Stimulated activated naive CD4-positive, alpha-beta T cell (primary cell): ENCODE measurements at regions not wholly inside any gene's neighbourhood (a gene's known extent, or its start where the extent isn't known, plus 50 kb on each side); places are given as distances from the start of the nearest gene placed in this dataset.

Experiments used
- DNase-seq, 6 experiments: peaks; one replicate each; lab custom pipeline; 2025; lab: John Stamatoyannopoulos, UW

DNA sequence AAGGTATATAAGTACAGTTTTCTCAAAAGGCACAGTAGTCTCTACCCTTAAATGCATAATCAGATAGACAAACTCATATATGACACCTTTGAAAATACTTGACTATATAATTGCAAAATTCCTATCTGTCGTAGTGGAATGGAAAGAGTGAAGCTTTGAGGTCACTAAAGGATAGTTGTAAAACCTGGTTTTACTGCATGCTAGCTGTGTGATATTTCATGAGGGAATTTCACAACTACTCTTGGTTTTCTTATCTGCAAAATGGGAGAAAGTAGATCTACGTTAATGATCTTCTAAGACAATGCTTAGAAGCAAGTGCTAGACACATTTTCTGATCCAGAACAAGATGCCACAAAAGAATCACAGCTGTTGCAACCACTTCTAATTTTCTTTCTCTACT, 332.2 kb downstream of the AASDHPPT start:
- no peak for DNase-seq

DNA sequence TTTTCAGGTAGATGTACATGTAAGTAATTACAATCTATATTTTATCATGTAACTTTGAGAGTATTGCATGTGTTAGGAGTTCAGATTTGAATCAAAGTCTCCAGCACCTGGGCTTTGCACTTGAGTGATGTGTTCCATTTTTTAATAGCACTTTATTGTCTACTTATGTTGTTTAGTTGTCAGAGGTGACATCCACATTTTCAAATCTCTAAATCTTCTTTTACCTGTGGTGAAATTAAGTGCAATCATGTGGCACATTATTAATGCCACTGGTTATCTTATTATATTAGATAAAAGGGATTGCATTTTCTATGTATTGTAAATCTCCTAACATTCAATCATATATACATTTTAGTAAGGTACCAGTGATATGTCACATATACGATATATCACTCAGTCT, 333.4 kb downstream of the AASDHPPT start:
- DNase-seq, result no peak

GRCh38 chr11:106413222-106413621, 335.8 kb downstream of the AASDHPPT start:
- DNase-seq, result no peak

GRCh38 chr11:106415510-106415909, 338.0 kb downstream of the AASDHPPT start:
- DNase-seq, result no peak

- DNase-seq, result no peak
Observed at GRCh38 chr11:106418791-106419190, 341.3 kb downstream of the AASDHPPT start.

DNA sequence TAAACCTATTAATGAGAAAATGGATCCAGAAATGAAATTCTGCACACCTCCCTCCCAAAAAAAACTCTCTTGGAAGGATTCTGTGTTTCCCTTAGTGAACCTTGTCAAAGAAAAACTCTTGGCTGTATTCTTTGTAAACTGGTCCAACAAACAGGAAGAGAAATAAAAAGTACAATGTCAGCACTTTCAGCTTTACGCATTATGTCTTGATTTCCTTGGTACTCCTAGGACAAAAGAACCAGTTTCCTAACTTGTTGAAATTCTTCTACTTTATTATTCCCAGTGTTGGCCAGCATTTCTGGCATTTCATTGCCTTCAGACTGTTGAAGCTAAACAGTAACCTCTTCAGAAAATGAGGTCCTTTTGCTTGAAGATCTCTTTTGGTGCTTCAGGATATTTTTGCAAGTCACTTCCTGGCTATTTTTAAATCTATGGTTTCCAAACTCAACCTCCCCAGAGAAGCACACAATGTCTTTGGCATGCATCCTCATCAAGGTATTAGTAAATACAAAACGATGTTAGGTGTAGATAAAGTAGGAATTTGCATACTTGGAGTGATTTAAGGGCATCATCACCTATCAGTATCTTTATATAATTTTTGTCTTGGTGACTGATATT, 342.7 kb downstream of the AASDHPPT start:
- no peak for DNase-seq

DNA sequence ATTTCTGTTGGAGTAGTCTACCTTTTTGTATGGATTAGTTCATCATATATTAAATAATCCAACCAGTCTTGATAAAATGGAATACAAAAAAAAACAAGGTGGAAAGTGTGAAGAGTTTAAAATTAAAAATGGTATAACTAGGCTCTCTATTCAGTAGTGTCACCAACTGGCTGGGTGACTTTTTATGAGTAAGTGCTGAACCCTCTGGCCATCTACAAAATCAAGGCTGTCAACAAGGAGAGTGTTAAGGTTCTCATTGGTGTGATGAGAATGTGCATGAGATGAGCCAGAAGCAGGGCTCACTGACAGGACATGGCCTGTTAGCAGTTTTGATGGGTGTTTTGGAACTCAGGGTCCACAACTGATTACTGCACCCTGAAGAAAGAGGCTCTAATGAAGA, 343.2 kb downstream of the AASDHPPT start:
- DNase-seq, result no peak

GRCh38 chr11:106421676-106422292, 344.3 kb downstream of the AASDHPPT start:
- no peak for DNase-seq

- no peak for DNase-seq
Observed at GRCh38 chr11:106422583-106422982, 345.1 kb downstream of the AASDHPPT start.

DNA sequence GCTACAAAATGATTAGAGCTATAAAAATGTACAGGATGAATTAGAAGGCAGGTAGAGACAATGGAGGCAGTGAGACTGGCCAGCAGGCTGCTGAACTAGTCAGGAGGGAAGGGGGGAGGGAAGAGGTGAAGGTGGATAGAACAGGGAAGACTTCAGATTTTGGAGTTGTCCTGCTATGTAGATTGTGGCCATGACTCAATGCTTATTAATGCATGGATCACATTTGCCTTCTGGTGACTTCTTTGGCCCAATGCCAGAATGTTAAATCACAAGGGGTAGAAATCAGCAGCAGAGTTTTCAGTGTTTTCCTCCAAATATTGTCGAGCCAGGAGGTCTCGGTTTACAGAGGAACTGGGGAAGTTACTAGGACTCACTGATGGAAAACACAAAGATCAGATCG, 346.6 kb downstream of the AASDHPPT start:
- no peak for DNase-seq

DNA sequence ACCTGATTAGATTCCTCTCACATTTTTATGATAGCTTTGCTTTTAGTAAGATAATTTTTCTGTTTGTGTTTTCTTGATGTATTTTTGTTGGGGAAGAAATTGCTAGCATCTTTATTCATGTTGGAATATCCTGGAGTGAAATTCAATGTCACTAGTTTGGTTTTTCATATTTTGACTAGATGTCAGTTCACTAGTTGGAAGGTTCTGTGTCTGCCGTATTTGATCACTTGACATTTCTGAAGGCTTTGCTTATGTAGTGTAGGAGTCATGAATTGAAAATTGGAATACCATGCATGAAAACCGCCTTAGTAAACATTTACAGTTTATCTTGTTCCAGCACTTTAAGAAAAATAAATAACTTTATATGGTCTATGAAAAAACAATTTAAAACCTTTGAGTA, 348.4 kb downstream of the AASDHPPT start:
- DNase-seq, result no peak

DNA sequence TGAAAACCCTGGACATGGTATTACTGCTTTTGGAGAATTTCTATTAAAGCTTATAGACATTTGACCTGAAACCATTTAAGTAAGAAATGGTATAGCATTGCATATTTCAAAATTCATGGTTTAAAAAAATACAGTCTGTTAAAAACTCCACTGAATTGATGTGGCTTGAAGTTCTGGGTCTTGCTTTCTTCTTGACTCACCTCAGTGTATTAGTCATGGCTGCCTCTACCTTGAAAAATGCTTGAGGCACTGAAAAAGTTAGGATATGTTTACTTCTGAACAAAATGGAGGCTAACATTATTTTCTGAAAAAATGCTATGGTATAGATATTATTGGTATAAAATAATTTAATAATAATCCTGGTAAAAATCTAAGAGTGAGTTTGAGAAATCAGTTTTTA, 349.2 kb downstream of the AASDHPPT start:
- no peak for DNase-seq

- no peak for DNase-seq
Observed at GRCh38 chr11:106427736-106428135, 350.3 kb downstream of the AASDHPPT start.

DNA sequence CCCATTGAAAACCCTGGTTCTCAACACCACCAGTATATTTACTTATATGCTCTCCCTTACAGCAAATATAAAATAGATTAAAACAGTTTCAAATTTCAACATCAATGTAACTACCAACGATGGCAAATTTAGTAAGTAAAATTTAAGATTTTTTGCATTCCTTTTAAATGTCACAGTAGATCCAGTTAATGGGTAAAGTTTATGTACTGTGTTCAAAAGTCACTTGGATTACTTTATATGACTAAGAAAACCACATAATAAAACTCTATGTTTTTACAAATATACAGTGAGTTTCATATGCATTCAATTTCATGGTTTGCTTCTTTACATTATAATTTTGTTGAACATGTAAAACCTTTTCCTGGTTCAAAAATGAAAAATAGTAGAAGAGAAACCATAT, 364.6 kb downstream of the AASDHPPT start:
- DNase-seq, result no peak

- DNase-seq, result no peak
Observed at GRCh38 chr11:106446302-106446701, 368.8 kb downstream of the AASDHPPT start.

GRCh38 chr11:106446955-106447354, 369.5 kb downstream of the AASDHPPT start:
- no peak for DNase-seq

GRCh38 chr11:106447631-106448191, 370.2 kb downstream of the AASDHPPT start:
- DNase-seq, result no peak

- no peak for DNase-seq
Observed at GRCh38 chr11:106449763-106450162, 372.3 kb downstream of the AASDHPPT start.

GRCh38 chr11:106451228-106451922, 373.9 kb downstream of the AASDHPPT start:
- no peak for DNase-seq

- no peak for DNase-seq
Observed at GRCh38 chr11:106456647-106457046, 379.2 kb downstream of the AASDHPPT start.

DNA sequence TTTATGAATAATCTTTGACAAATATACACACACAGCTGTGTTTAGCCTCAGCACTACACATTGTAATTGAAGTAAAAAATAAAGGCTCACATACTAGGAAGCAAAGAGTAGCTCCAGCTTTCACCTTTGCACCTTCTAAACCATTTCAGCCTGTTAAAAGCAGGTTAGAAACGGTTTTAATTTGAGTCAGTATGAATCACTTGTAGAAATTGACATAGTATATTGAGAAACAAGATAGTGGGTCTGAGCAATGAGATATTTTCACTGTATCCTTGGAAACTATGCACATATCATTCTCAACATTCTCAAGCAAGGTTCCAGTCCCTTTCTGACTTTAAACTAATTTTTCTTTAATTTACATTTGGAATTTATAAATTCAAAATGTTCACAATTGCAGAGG, 380.3 kb downstream of the AASDHPPT start:
- no peak for DNase-seq

GRCh38 chr11:106459135-106459534, 381.7 kb downstream of the AASDHPPT start:
- no peak for DNase-seq

- no peak for DNase-seq
Observed at GRCh38 chr11:106461148-106461691, 383.8 kb downstream of the AASDHPPT start.
